GM21447 (cell line): ENCODE measurements at regions not wholly inside any gene's neighbourhood (a gene's known extent, or its start where the extent isn't known, plus 50 kb on each side); places are given as distances from the start of the nearest gene placed in this dataset.

ENCODE experiments used
- ATAC-seq: cut with Tn5 transposase; IDR thresholded peaks from one replicate; pipeline ENCODE4 v1.9.1; 2021; ENCODE audit not compliant: unreplicated experiment

DNA sequence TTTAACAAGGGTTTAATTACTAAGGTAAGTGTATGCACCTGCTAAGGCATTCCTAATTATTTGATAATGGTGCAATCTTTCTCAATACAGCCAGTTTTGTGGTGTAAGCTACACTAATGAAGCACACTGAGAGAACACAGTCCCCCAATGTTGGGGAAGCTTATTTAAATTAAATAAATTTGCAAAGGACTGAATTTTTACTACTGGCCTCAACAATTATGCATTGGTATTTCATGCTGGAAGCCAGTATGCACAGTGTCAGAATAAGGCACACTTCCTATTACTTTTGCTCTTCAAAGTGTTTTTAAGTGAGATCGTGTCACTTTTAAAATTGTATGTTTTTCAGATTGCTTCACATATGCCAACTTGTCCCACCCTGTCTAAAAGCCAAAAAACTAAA lies 103.2 kb upstream of the ZNF521 start:
- ATAC-seq, result no peak

- no peak for ATAC-seq
Observed at GRCh38 chr18:25454730-25455129, 102.8 kb upstream of the ZNF521 start.

GRCh38 chr18:25454270-25454659 lies 102.3 kb upstream of the ZNF521 start:
- no peak for ATAC-seq

- ATAC-seq, result no peak
Observed at GRCh38 chr18:25453556-25454269, 101.7 kb upstream of the ZNF521 start.

DNA sequence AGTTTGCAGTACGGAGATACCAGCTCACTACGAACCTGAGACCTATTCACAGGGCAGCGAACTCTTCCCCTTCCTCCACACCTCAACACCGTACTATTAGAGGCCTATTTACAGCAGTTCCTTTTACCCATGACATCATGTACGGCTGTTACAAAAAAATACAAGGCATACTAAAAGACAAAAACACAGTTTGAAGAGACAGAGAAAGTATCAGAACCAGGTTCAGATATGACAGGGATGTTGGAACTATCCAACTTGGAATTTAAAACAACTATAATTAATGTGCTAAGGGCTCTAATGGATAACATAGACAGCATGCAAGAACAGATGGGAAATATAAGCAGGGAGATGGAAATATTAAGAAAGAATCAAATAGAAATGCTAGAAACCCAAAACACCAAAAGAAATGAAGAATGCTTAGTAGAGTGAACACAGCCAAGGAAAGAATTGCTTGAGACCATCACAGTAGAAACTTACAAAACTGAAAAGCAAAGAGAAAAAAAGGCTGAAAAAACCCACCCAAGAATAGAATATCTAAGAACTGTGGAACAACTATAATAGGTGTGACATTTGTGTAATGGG lies 99.2 kb upstream of the ZNF521 start:
- no peak for ATAC-seq

GRCh38 chr18:25449046-25449445 lies 97.1 kb upstream of the ZNF521 start:
- no peak for ATAC-seq

- ATAC-seq, result no peak
Observed at GRCh38 chr18:25446972-25447371, 95.0 kb upstream of the ZNF521 start.

GRCh38 chr18:25445430-25445829 lies 93.5 kb upstream of the ZNF521 start:
- ATAC-seq, result no peak

GRCh38 chr18:25443776-25444175 lies 91.8 kb upstream of the ZNF521 start:
- ATAC-seq, result no peak

DNA sequence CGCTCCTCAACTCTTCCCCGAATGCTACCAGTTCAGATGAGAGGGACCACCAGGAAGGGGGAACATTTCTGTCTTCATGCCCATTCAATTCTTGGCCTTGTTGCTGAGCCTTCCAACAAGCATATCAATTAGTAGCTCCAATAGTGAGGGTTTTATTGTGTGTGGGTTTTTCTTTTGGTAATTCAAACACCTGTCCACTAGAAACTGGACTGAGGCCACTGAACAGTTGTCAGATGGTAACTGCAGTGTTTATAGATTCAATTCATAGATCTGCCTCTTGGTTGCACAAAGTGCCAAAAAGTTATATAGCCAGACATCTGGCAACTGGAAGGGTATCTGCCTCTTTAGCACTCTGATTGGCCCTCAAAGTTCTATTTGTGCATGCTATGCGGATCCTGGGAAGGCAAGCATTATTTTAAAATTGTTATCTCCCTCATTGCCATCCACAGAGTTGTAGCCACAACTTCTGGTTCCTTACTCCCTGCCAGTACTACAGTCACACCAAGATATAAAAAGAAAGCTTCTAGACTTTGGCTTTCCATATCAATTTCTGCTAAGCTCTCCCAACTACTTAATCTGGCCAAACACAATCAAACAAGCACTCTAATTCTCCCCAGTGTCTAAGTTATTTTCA lies 83.3 kb upstream of the ZNF521 start:
- ATAC-seq, result no peak

DNA sequence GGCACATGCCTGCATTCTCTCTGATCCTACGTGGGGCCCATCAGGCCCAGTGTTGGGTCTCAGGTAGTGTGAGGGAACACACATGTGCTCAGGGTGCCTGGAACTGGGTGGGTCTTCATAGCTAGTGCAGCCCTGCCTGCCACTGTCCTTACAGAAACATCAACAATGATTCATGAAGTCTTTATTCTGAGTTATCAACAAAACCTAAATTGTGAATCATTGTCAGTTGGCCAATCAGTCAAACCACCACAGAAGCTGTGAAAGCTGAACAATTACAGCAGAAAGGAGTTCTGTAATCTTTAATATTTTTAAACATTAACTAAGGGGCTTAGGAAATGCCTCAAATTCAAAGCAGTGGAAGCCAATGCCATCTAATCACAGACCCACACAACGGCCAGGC lies 82.8 kb upstream of the ZNF521 start:
- ATAC-seq, result no peak

DNA sequence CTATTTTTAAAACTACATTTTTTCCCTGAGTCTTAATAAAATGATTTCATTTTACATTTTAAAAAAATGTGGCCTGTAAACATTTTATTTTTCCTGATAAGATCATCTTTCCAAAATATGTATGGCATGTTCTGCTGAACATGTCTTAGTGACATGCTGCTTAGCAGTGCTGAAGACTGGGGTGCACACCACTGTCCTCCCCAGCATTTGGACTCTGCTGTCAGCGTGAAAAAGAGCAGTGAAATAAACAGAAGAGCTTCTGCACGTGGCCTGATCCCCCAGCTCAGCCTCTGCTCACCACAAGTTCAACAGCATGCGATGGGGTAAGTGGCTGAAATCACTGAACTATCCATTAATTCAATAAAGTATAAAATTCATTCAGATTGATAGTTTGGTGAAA lies 81.6 kb upstream of the ZNF521 start:
- no peak for ATAC-seq

GRCh38 chr18:25425024-25425423 lies 73.1 kb upstream of the ZNF521 start:
- no peak for ATAC-seq

DNA sequence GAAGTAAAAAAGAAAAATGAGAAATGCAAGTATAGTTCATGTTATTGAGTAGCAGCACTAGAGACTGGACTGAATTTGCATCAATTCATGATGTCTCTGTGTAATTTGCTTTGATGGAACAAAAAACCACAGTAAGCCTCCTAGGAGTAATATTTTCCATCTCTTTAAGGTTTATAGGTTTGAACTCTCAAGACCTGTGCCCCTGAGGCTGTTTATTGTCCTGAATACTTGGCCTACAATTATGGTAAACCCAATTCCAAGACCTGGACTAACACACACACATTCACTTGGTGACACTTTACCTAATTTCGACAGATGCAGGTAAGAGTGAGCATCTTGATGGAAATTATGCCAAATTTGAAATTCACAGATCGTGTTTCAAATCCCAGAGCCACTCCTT lies 71.8 kb upstream of the ZNF521 start:
- no peak for ATAC-seq

DNA sequence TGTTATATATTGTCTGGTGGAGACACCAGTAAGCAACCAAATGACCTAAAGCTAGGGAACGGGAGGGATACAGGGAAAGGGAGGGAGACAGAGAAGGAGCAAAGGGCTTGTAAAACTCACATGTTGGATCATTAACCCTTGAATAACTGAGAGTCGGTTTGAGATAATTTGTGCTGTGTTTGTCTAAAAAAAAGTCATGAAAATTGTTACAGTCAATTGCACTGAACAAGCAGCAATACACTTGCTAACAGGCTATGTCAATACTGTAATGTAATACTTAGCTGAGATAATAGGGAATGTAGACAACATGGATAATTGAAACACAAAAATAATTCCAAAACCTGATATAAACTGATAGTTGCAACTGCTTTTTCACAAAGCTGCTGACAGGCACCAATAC lies 71.3 kb upstream of the ZNF521 start:
- no peak for ATAC-seq

DNA sequence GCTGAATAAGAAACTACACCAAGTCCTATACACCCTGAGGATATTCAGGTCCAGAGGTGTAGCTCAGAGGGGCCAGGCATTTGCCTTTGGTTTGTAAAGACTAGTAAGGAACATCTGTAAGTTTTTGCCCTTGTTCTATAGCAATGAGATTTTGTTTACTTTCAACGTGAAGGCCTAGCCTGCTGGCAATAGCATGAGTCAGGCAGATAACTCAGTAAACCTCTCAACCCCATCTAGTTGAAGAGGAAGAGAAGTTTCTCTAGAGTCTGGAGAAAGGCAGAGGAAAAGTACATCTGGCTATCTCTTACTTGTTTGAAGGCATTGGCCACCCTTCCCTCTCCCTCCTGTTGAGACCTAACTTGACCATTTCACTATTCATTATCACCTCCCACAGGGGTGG lies 70.3 kb upstream of the ZNF521 start:
- no peak for ATAC-seq

DNA sequence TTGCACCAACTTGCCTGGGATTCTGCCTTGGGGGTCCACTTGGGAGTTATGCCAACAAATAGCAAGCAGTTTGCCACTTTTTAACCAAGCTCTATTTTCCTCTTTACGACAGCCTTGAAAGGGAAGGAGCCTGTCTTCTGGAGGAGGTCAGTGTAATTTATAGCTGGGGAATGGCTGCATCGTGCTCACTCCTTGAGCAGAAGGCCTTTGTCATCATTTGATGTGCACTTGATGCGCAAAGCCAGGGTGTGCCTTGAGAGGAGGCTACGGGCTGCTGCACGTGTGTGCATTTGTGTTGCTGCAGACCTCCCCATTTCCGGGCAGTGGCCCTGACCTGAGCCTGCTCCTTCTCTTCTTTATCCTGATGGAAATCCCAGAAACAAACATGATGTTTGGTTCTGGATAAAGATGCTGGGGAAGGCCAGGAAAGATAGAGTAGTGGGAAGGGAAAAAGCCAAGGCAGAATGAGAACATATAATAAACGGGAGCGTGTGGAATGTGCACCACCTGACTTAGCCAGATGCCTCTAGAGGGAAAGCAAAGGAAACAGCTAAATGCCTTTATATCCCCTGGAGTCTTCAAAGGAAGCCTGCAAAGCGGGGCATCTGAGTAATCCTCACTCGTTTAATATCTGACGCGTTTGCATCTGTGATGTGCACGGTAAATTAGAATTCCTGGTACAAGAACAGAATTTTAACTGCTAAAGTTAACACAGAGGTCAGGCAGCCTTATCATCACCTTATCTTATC lies 68.3 kb upstream of the ZNF521 start:
- no peak for ATAC-seq

GRCh38 chr18:25416374-25416773 lies 64.4 kb upstream of the ZNF521 start:
- no peak for ATAC-seq

DNA sequence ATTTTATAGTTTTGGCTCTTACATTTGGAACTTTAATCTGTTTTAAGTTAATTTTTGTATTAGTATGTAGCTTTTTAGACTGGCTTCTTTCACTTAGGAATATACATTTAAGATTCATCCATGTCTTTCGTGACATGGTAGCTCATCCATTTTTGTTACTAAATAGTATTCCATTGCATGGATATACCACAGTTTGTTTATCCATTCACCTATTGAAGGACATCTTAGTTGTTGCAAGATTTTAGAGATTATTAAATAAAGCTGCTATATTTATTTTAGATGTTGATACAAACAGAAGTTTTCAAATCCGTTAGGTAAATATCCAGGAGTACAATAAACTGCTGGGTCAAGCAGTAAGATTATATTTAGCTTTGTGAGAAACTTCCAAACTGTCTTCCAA lies 58.0 kb upstream of the ZNF521 start:
- ATAC-seq, result no peak

- no peak for ATAC-seq
Observed at GRCh38 chr18:25408293-25408692, 56.3 kb upstream of the ZNF521 start.
